ENCODE measurements at regions not wholly inside any gene's neighbourhood (a gene's known extent, or its start where the extent isn't known, plus 50 kb on each side); places are given as distances from the start of the nearest gene placed in this dataset.

DNA sequence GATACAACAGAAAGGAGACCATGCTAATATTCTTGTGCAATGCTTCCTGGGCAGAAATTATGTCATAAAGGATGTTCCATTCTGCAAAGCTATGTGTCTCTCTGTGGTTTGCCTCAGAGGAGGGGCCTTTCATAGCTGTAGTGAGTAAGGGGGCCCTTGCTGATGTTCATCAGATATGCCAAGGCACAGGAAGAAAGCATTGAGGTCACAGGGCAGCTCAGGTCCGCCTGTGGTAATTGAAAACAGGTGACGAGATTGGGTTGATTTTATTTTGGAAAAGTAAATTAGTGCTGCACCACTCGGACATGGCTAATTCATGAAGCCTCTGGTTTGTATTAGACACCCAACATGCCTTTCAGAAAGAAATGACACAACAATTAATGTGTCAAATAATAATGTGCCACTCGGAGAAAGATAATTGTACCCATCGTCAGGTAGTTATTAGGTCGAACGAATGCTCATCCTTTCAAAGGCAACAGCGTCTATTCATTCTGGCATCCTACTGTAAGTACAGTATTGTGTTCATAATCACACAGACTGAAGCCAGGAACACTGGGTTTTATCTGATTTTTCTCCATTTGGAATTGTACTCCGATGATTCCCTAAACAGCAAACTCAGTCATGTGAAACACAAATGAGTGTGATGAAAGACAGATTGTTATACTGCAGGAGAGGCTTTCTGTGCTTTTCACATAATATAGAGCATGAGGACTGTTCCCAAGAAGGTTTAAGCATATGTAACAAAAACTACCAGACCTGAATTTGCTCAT, 421.6 kb upstream of the KLF12 start:
- in situ Hi-C loops (cut with HindIII; ENCODE audit: low pct_unique_long_range_greater_than_20kb, low sequenced_read_pairs) (no loop called here), intact Hi-C loops (cut with micrococcal nuclease; ENCODE audit: unreplicated experiment) (no loop called here)
- no TSS peak for BruUV-seq (replicated peaks)
- Histone ChIP-seq H3K4me3 (ENCODE audit: low read depth in 2 of 2, low read length in 2 of 2) (no peak overlapping the region), H3K27me3 (ENCODE audit: control insufficient read depth, insufficient read depth, low read length) (no peaks in the 10 kb centered on the region), H3K27ac (ENCODE audit: low read length) (no peak overlapping the region), H3K4me1 (ENCODE audit: control insufficient read depth, insufficient read depth, low read length) (no peaks in the 10 kb centered on the region), H3K36me3 (ENCODE audit: control insufficient read depth, insufficient read depth, low read length) (no peaks in the 10 kb centered on the region), H3K9me3 (ENCODE audit: control insufficient read depth, insufficient read depth, low read depth, low read length) (no peaks in the 10 kb centered on the region)
- CTCF ChIA-PET, result no interaction called here
- POLR2A ChIA-PET, result no interaction called here
- DNase-seq (ENCODE audit: low read depth, low spot score) (no peak), ATAC-seq (no peak)
- TF ChIP-seq SIN3A (IDR thresholded peaks at IDR 0.05; ENCODE audit: borderline replicate concordance, insufficient read depth, low read depth, low read length) (no peak), TCF7L2 (IDR thresholded peaks at IDR 0.05; ENCODE audit: low read depth, low read length) (no peak), POLR2AphosphoS5 (IDR thresholded peaks at IDR 0.05; ENCODE audit: low read depth, low read length) (no peak)
- TF ChIP-seq, protein P1, sequence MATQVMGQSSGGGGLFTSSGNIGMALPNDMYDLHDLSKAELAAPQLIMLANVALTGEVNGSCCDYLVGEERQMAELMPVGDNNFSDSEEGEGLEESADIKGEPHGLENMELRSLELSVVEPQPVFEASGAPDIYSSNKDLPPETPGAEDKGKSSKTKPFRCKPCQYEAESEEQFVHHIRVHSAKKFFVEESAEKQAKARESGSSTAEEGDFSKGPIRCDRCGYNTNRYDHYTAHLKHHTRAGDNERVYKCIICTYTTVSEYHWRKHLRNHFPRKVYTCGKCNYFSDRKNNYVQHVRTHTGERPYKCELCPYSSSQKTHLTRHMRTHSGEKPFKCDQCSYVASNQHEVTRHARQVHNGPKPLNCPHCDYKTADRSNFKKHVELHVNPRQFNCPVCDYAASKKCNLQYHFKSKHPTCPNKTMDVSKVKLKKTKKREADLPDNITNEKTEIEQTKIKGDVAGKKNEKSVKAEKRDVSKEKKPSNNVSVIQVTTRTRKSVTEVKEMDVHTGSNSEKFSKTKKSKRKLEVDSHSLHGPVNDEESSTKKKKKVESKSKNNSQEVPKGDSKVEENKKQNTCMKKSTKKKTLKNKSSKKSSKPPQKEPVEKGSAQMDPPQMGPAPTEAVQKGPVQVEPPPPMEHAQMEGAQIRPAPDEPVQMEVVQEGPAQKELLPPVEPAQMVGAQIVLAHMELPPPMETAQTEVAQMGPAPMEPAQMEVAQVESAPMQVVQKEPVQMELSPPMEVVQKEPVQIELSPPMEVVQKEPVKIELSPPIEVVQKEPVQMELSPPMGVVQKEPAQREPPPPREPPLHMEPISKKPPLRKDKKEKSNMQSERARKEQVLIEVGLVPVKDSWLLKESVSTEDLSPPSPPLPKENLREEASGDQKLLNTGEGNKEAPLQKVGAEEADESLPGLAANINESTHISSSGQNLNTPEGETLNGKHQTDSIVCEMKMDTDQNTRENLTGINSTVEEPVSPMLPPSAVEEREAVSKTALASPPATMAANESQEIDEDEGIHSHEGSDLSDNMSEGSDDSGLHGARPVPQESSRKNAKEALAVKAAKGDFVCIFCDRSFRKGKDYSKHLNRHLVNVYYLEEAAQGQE (IDR thresholded peaks at IDR 0.05; ENCODE audit: insufficient read depth in 1 of 2, low read depth in 2 of 2, low read length in 1 of 2), result no peak
- TF ChIP-seq, protein P2, sequence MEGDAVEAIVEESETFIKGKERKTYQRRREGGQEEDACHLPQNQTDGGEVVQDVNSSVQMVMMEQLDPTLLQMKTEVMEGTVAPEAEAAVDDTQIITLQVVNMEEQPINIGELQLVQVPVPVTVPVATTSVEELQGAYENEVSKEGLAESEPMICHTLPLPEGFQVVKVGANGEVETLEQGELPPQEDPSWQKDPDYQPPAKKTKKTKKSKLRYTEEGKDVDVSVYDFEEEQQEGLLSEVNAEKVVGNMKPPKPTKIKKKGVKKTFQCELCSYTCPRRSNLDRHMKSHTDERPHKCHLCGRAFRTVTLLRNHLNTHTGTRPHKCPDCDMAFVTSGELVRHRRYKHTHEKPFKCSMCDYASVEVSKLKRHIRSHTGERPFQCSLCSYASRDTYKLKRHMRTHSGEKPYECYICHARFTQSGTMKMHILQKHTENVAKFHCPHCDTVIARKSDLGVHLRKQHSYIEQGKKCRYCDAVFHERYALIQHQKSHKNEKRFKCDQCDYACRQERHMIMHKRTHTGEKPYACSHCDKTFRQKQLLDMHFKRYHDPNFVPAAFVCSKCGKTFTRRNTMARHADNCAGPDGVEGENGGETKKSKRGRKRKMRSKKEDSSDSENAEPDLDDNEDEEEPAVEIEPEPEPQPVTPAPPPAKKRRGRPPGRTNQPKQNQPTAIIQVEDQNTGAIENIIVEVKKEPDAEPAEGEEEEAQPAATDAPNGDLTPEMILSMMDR (IDR thresholded peaks at IDR 0.05), result no peak

DNA sequence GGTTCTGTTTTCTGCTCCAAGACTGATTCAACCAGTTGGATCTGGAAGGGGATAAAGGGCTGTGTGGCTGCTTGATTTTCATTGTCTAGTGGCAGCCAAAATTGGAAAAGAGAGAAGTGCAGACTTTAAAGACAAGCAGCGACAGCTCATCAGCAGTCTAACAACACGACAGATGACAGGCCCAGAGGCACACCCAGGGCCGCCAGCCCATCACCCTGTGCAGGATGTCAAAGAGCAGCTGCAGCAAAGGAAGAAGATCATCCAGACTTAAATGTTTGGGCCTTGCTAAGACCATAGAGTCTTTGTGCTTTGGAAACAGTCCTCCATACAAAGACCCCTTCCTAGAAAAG, 421.0 kb upstream of the KLF12 start:
- no peaks in the 10 kb centered on the region for H3K4me1 ChIP-seq (ENCODE audit: control insufficient read depth, insufficient read depth, low read length)
- DNase-seq (ENCODE audit: low read depth, low spot score) (no peak), ATAC-seq (no peak)
- ChIA-PET CTCF (no interaction called here), POLR2A (no interaction called here)
- intact Hi-C loops (cut with micrococcal nuclease; ENCODE audit: unreplicated experiment), result no loop called here
- H3K9me3 ChIP-seq (ENCODE audit: control insufficient read depth, insufficient read depth, low read depth, low read length), result no peaks in the 10 kb centered on the region
- BruUV-seq (replicated peaks), result no TSS peak
- H3K4me3 ChIP-seq (ENCODE audit: low read depth in 2 of 2, low read length in 2 of 2), result no peak overlapping the region
- no peaks in the 10 kb centered on the region for H3K27me3 ChIP-seq (ENCODE audit: control insufficient read depth, insufficient read depth, low read length)
- no peaks in the 10 kb centered on the region for H3K36me3 ChIP-seq (ENCODE audit: control insufficient read depth, insufficient read depth, low read length)
- TF ChIP-seq POLR2AphosphoS5 (IDR thresholded peaks at IDR 0.05; ENCODE audit: low read depth, low read length), result no peak
- TF ChIP-seq TCF7L2 (IDR thresholded peaks at IDR 0.05; ENCODE audit: low read depth, low read length), result no peak
- no peak for TF ChIP-seq SIN3A (IDR thresholded peaks at IDR 0.05; ENCODE audit: borderline replicate concordance, insufficient read depth, low read depth, low read length)
- TF ChIP-seq, protein P2 (IDR thresholded peaks at IDR 0.05), result no peak
- TF ChIP-seq, protein P1 (IDR thresholded peaks at IDR 0.05; ENCODE audit: insufficient read depth in 1 of 2, low read depth in 2 of 2, low read length in 1 of 2), result no peak
- in situ Hi-C loops (cut with HindIII; ENCODE audit: low pct_unique_long_range_greater_than_20kb, low sequenced_read_pairs), result no loop called here
- H3K27ac ChIP-seq (ENCODE audit: low read length), result no peak overlapping the region

All from Panc1 (cell line).